Parathyroid adenoma (tissue), 2 donors: ENCODE measurements at regions not wholly inside any gene's neighbourhood (a gene's known extent, or its start where the extent isn't known, plus 50 kb on each side); places are given as distances from the start of the nearest gene placed in this dataset.

ENCODE experiments used
- H2AFZ ChIP-seq: fragments of 300-600 bp; sonication (generic); one replicate; pipeline ENCODE4 v1.7.0; 2017; ENCODE audit warnings: antibody characterized with exemption, mild to moderate bottlenecking
- H3K27ac ChIP-seq: fragments of 300-600 bp; sonication (generic); one replicate; pipeline ENCODE4 v1.7.0; 2017
- H3K27me3 ChIP-seq: fragments of 300-600 bp; sonication (generic); one replicate; pipeline ENCODE4 v1.7.0; 2017; ENCODE audit warnings: low read length; ENCODE audit not compliant: control insufficient read depth, insufficient read depth
- H3K36me3 ChIP-seq: fragments of 300-600 bp; sonication (generic); one replicate; pipeline ENCODE4 v1.7.0; 2017; ENCODE audit warnings: low read length; ENCODE audit not compliant: control insufficient read depth, insufficient read depth
- H3K4me1 ChIP-seq: fragments of 300-600 bp; sonication (generic); one replicate; pipeline ENCODE4 v1.7.0; 2017; ENCODE audit warnings: control low read depth
- H3K4me2 ChIP-seq: fragments of 300-600 bp; sonication (generic); one replicate; pipeline ENCODE4 v1.7.0; 2017; ENCODE audit warnings: low read length
- H3K4me3 ChIP-seq: fragments of 300-600 bp; sonication (generic); one replicate; pipeline ENCODE4 v1.7.0; 2017; ENCODE audit warnings: low read depth, low read length
- H3K79me2 ChIP-seq: fragments of 300-600 bp; sonication (generic); one replicate; pipeline ENCODE4 v1.7.0; 2017; ENCODE audit warnings: control low read depth
- H3K9ac ChIP-seq: fragments of 300-600 bp; sonication (generic); one replicate; pipeline ENCODE4 v1.7.0; 2017; ENCODE audit warnings: mild to moderate bottlenecking
- H3K9me3 ChIP-seq: fragments of 300-600 bp; sonication (generic); one replicate; pipeline ENCODE4 v1.7.0; 2017; ENCODE audit warnings: low read length; ENCODE audit not compliant: control insufficient read depth
- CTCF ChIP-seq: fragments of 300-600 bp; sonication (generic); IDR thresholded peaks from one replicate; pipeline ENCODE4 v1.7.0; 2017; ENCODE audit warnings: antibody characterized with exemption, mild to moderate bottlenecking
- donor health status: primary hyperparathyroidism.

GRCh38 chr2:234626566-234627130 lies 129.8 kb upstream of the ARL4C start:
- no peak overlapping the region for H3K27ac ChIP-seq
- no peaks in the 10 kb centered on the region for H3K36me3 ChIP-seq
- H3K27me3 ChIP-seq = no peaks in the 10 kb centered on the region
- H2AFZ ChIP-seq = no peak overlapping the region
- H3K79me2 ChIP-seq = no peaks in the 10 kb centered on the region
- H3K4me2 ChIP-seq = no peak overlapping the region
- H3K4me1 ChIP-seq = no peaks in the 10 kb centered on the region
- no peak overlapping the region for H3K9ac ChIP-seq
- no peak for TF ChIP-seq CTCF
- no peak overlapping the region for H3K4me3 ChIP-seq
- no peaks in the 10 kb centered on the region for H3K9me3 ChIP-seq

GRCh38 chr2:234625626-234626250 lies 128.9 kb upstream of the ARL4C start:
- Histone ChIP-seq H3K27ac (no peak overlapping the region), H2AFZ (no peak overlapping the region), H3K9ac (no peak overlapping the region), H3K9me3 (no peaks in the 10 kb centered on the region), H3K4me1 (no peaks in the 10 kb centered on the region), H3K27me3 (no peaks in the 10 kb centered on the region), H3K4me3 (no peak overlapping the region), H3K79me2 (no peaks in the 10 kb centered on the region), H3K36me3 (no peaks in the 10 kb centered on the region), H3K4me2 (no peak overlapping the region)
- no peak for TF ChIP-seq CTCF

- Histone ChIP-seq H3K36me3 (no peaks in the 10 kb centered on the region), H3K9ac (no peak overlapping the region), H3K79me2 (no peaks in the 10 kb centered on the region), H3K4me2 (no peak overlapping the region), H3K9me3 (no peaks in the 10 kb centered on the region), H2AFZ (no peak overlapping the region), H3K27me3 (no peaks in the 10 kb centered on the region), H3K27ac (no peak overlapping the region), H3K4me1 (no peaks in the 10 kb centered on the region), H3K4me3 (no peak overlapping the region)
- no peak for TF ChIP-seq CTCF
Observed at GRCh38 chr2:234623521-234623991, 126.7 kb upstream of the ARL4C start.

- Histone ChIP-seq H3K9me3 (no peaks in the 10 kb centered on the region), H3K79me2 (no peaks in the 10 kb centered on the region), H3K4me1 (no peaks in the 10 kb centered on the region), H3K9ac (no peak overlapping the region), H3K4me3 (no peak overlapping the region), H3K27ac (no peak overlapping the region), H3K36me3 (no peaks in the 10 kb centered on the region), H3K27me3 (no peaks in the 10 kb centered on the region), H2AFZ (no peak overlapping the region), H3K4me2 (no peak overlapping the region)
- no peak for TF ChIP-seq CTCF
Observed at GRCh38 chr2:234621120-234621519, 124.2 kb upstream of the ARL4C start.

- TF ChIP-seq CTCF = no peak
- Histone ChIP-seq H3K4me2 (no peak overlapping the region), H3K27me3 (no peaks in the 10 kb centered on the region), H3K9ac (no peak overlapping the region), H3K27ac (no peak overlapping the region), H3K4me1 (no peaks in the 10 kb centered on the region), H2AFZ (no peak overlapping the region), H3K79me2 (no peaks in the 10 kb centered on the region), H3K9me3 (no peaks in the 10 kb centered on the region), H3K4me3 (no peak overlapping the region), H3K36me3 (no peaks in the 10 kb centered on the region)
Observed at GRCh38 chr2:234620018-234620417, 123.1 kb upstream of the ARL4C start.
